Mesendoderm (in vitro differentiated cells): ENCODE measurements at regions not wholly inside any gene's neighbourhood (a gene's known extent, or its start where the extent isn't known, plus 50 kb on each side); places are given as distances from the start of the nearest gene placed in this dataset.

Source experiments
- DNase-seq: peaks from one replicate; pipeline ENCODE4 v3.0.0; 2013
- H2AK5ac ChIP-seq: 2 replicates; pipeline ENCODE4 v1.6.1; 2013; ENCODE audit warnings: low read length, inconsistent platforms
- H2BK120ac ChIP-seq: 2 replicates; pipeline ENCODE4 v1.6.1; 2013; ENCODE audit warnings: low read depth, mild to moderate bottlenecking, low read length, moderate library complexity, mixed read lengths
- H2BK15ac ChIP-seq: replicated peaks from 2 replicates; pipeline ENCODE4 v1.6.1; 2013; ENCODE audit warnings: low read depth, mild to moderate bottlenecking, moderate library complexity
- H2BK5ac ChIP-seq: 2 replicates; pipeline ENCODE4 v1.6.1; 2013; ENCODE audit warnings: low read length, inconsistent platforms
- H3K18ac ChIP-seq: 2 replicates; pipeline ENCODE4 v1.6.1; 2013; ENCODE audit warnings: mild to moderate bottlenecking, low read length, mixed read lengths
- H3K23ac ChIP-seq: one replicate; pipeline ENCODE4 v1.6.1; 2013; ENCODE audit warnings: low read length
- H3K27ac ChIP-seq: 2 replicates; pipeline ENCODE4 v1.5.1; 2013; ENCODE audit warnings: low read depth, mild to moderate bottlenecking, inconsistent platforms, low read length, moderate library complexity
- H3K27me3 ChIP-seq: 2 replicates; pipeline ENCODE4 v1.6.1; 2013; ENCODE audit warnings: low read length, control low read depth, mild to moderate bottlenecking, inconsistent platforms; ENCODE audit not compliant: insufficient read depth, poor library complexity
- H3K36me3 ChIP-seq: 2 replicates; pipeline ENCODE4 v1.6.1; 2013; ENCODE audit warnings: low read length, inconsistent platforms; ENCODE audit not compliant: control insufficient read depth, insufficient read depth
- H3K4ac ChIP-seq: one replicate; pipeline ENCODE4 v1.6.1; 2013; ENCODE audit warnings: low read depth, mild to moderate bottlenecking, low read length, moderate library complexity
- H3K4me1 ChIP-seq: 2 replicates; pipeline ENCODE4 v1.6.1; 2013; ENCODE audit warnings: low read depth, low read length, inconsistent platforms; ENCODE audit not compliant: control insufficient read depth
- H3K4me2 ChIP-seq: 2 replicates; pipeline ENCODE4 v1.6.1; 2013; ENCODE audit warnings: low read length
- H3K4me3 ChIP-seq: 2 replicates; pipeline ENCODE4 v1.5.1; 2013; ENCODE audit warnings: mild to moderate bottlenecking, low read length
- H3K56ac ChIP-seq: one replicate; pipeline ENCODE4 v1.6.1; 2013; ENCODE audit warnings: low read length
- H3K79me1 ChIP-seq: 2 replicates; pipeline ENCODE4 v1.6.1; 2013; ENCODE audit warnings: low read length, inconsistent platforms
- H3K79me2 ChIP-seq: 2 replicates; pipeline ENCODE4 v1.6.1; 2013; ENCODE audit warnings: mild to moderate bottlenecking, low read length; ENCODE audit not compliant: control insufficient read depth, insufficient read depth
- H3K9ac ChIP-seq: 2 replicates; pipeline ENCODE4 v1.6.1; 2013; ENCODE audit warnings: low read length, inconsistent platforms
- H4K5ac ChIP-seq: one replicate; pipeline ENCODE4 v1.6.1; 2013; ENCODE audit warnings: low read length
- H4K8ac ChIP-seq: one replicate; pipeline ENCODE4 v1.6.1; 2013; ENCODE audit warnings: low read depth, mild to moderate bottlenecking, control low read depth, low read length, moderate library complexity
- WGBS: extraction: QIAGEN DNeasy Blood & Tissue Kit; methylation state at CpG from one replicate; pipeline ENCODE4 v1.1.7; 2013; ENCODE audit warnings: low lambda C conversion rate, missing lambda C conversion rate; ENCODE audit not compliant: insufficient coverage; ENCODE audit errors: extremely low coverage; 5-methylcytosine and 5-hydroxymethylcytosine counted together

DNA sequence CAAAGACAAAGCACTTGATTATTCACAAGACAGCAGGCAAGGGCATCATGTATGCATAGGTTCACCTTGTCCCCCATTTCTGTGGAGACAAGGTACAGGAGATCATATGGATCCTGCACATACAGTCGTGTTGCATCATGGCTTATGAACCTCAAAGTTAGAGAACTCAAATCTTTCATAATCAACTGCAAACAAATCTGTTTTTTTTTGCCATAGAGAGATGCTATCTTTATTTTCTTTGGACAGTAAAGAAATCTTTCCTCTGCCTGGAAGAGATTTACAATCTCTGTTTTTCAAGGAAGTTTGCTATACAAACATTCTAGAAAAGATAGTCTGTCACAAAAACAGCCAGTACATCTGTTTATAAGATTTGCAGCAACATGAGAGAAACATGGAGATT is 578.8 kb downstream of the ANKRD50 start:
- no peak overlapping the region for H2BK15ac ChIP-seq
- H3K4me1 ChIP-seq = no peaks in the 10 kb centered on the region
- H4K8ac ChIP-seq = no peak overlapping the region
- no peak overlapping the region for H3K23ac ChIP-seq
- H3K4me3 ChIP-seq = no peak overlapping the region
- no peak overlapping the region for H3K56ac ChIP-seq
- no peaks in the 10 kb centered on the region for H3K36me3 ChIP-seq
- H3K4me2 ChIP-seq = no peak overlapping the region
- no peak overlapping the region for H3K18ac ChIP-seq
- H2BK5ac ChIP-seq = no peak overlapping the region
- H2AK5ac ChIP-seq = no peak overlapping the region
- no CpG with 5 or more reads among the region's 1 CpG for WGBS
- no peak overlapping the region for H3K27ac ChIP-seq
- no peak overlapping the region for H3K9ac ChIP-seq
- no peak for DNase-seq
- no peak overlapping the region for H3K4ac ChIP-seq
- H4K5ac ChIP-seq = no peak overlapping the region
- H2BK120ac ChIP-seq = no peak overlapping the region
- H3K79me2 ChIP-seq = no peaks in the 10 kb centered on the region
- H3K79me1 ChIP-seq = no peaks in the 10 kb centered on the region
- H3K27me3 ChIP-seq = no peaks in the 10 kb centered on the region

DNA sequence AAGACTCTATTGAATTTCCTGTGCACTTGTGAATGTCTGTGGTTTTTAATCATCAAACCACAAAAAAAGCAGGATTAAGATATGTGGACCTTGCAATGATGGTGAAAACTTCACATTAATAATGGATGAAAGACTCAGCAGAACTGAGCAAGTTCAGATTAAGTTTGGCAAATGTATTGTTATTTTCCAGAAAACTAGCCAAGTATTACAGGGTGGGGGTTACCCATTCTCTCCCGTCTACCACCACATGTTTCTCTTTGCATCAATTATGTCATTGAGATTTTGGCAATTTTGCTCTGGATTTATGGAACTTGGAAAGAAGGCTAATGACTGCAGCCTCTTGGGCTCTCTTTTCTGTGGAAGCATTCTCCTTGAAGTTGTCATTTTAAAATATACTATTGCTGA is 577.1 kb downstream of the ANKRD50 start:
- H3K79me1 ChIP-seq = no peaks in the 10 kb centered on the region
- no peaks in the 10 kb centered on the region for H3K79me2 ChIP-seq
- no peak overlapping the region for H3K27ac ChIP-seq
- no peak overlapping the region for H2AK5ac ChIP-seq
- no peak overlapping the region for H3K18ac ChIP-seq
- no peak overlapping the region for H3K9ac ChIP-seq
- DNase-seq = no peak
- no peaks in the 10 kb centered on the region for H3K27me3 ChIP-seq
- H3K4me3 ChIP-seq = no peak overlapping the region
- H3K36me3 ChIP-seq = no peaks in the 10 kb centered on the region
- H2BK15ac ChIP-seq = no peak overlapping the region
- H3K56ac ChIP-seq = no peak overlapping the region
- no peak overlapping the region for H2BK5ac ChIP-seq
- H3K4me2 ChIP-seq = no peak overlapping the region
- no peak overlapping the region for H4K8ac ChIP-seq
- H2BK120ac ChIP-seq = no peak overlapping the region
- H3K4ac ChIP-seq = no peak overlapping the region
- no peak overlapping the region for H4K5ac ChIP-seq
- WGBS = no CpG with 5 or more reads among the region's 1 CpG
- no peaks in the 10 kb centered on the region for H3K4me1 ChIP-seq
- H3K23ac ChIP-seq = no peak overlapping the region

GRCh38 chr4:124139044-124139443 is 573.5 kb downstream of the ANKRD50 start:
- Histone ChIP-seq H3K4ac (no peak overlapping the region), H3K27me3 (no peaks in the 10 kb centered on the region), H2AK5ac (no peak overlapping the region), H2BK5ac (no peak overlapping the region), H3K23ac (no peak overlapping the region), H3K27ac (no peak overlapping the region), H2BK15ac (no peak overlapping the region), H3K4me1 (no peaks in the 10 kb centered on the region), H3K4me3 (no peak overlapping the region), H4K8ac (no peak overlapping the region), H3K79me1 (no peaks in the 10 kb centered on the region), H3K18ac (no peak overlapping the region), H3K56ac (no peak overlapping the region), H4K5ac (no peak overlapping the region), H2BK120ac (no peak overlapping the region), H3K79me2 (no peaks in the 10 kb centered on the region), H3K36me3 (no peaks in the 10 kb centered on the region), H3K9ac (no peak overlapping the region), H3K4me2 (no peak overlapping the region)
- no peak for DNase-seq
- WGBS = no CpG with 5 or more reads among the region's 6 CpGs

DNA sequence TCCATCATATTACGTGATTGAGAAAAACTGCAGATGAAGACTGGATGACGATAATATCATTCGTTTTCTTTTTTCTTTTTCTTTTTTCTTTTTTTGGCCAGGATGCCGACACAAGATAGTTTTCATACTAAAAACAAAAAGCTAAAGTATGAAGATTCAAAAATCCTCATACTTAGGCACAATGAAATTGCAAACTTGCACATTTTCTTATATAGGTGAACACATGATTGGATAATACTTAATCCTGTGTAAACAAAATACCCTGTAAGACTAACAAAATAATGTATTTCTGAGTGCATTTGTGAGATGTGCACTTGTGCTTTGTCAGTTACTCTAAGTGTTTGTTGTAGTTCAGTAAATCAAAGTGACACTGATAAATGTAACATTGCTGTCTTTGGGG is 568.9 kb downstream of the ANKRD50 start:
- Histone ChIP-seq H3K18ac (no peak overlapping the region), H3K36me3 (no peaks in the 10 kb centered on the region), H3K23ac (no peak overlapping the region), H3K9ac (no peak overlapping the region), H3K79me1 (no peaks in the 10 kb centered on the region), H3K4me2 (no peak overlapping the region), H3K27ac (no peak overlapping the region), H2BK15ac (no peak overlapping the region), H3K27me3 (no peaks in the 10 kb centered on the region), H3K4me3 (no peak overlapping the region), H2BK120ac (no peak overlapping the region), H4K8ac (no peak overlapping the region), H3K4ac (no peak overlapping the region), H3K79me2 (no peaks in the 10 kb centered on the region), H2BK5ac (no peak overlapping the region), H4K5ac (no peak overlapping the region), H3K4me1 (no peaks in the 10 kb centered on the region), H2AK5ac (no peak overlapping the region), H3K56ac (no peak overlapping the region)
- DNase-seq = no peak
- no CpG with 5 or more reads among the region's 4 CpGs for WGBS

DNA sequence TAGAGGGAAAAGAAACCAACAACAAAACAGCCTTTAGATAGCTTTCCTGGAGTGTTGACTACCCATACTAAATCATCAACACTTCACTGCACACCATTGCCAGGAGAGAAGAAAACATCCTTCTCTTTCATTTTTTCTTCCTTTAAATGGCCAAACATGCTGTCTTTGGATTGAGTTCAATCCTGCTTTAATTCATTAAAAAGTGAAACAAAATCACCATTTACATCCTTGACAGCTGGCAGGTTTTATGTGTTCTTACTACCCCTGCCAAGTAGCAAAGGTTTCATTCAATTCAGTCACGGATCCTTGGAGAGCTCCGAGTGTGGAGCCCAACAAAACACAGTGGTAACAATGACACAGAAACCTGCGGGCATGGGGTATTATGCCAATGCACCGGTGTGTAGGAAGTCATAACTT is 568.3 kb downstream of the ANKRD50 start:
- Histone ChIP-seq H3K4me2 (no peak overlapping the region), H3K56ac (no peak overlapping the region), H3K27ac (no peak overlapping the region), H3K9ac (no peak overlapping the region), H2AK5ac (no peak overlapping the region), H2BK120ac (no peak overlapping the region), H3K27me3 (no peaks in the 10 kb centered on the region), H3K4me1 (no peaks in the 10 kb centered on the region), H3K23ac (no peak overlapping the region), H4K8ac (no peak overlapping the region), H4K5ac (no peak overlapping the region), H3K79me2 (no peaks in the 10 kb centered on the region), H3K18ac (no peak overlapping the region), H3K36me3 (no peaks in the 10 kb centered on the region), H3K4ac (no peak overlapping the region), H3K79me1 (no peaks in the 10 kb centered on the region), H2BK5ac (no peak overlapping the region), H2BK15ac (no peak overlapping the region), H3K4me3 (no peak overlapping the region)
- no peak for DNase-seq
- no CpG with 5 or more reads among the region's 4 CpGs for WGBS

GRCh38 chr4:124146068-124146467 is 566.5 kb downstream of the ANKRD50 start:
- no CpG with 5 or more reads among the region's 1 CpG for WGBS
- H3K79me1 ChIP-seq = no peaks in the 10 kb centered on the region

More at GRCh38 chr4:124146068-124146467, 566.5 kb downstream of the ANKRD50 start:
- Histone ChIP-seq H3K56ac (no peak overlapping the region), H4K5ac (no peak overlapping the region), H3K27ac (no peak overlapping the region), H3K9ac (no peak overlapping the region), H3K4ac (no peak overlapping the region), H3K18ac (no peak overlapping the region), H2BK120ac (no peak overlapping the region), H2BK5ac (no peak overlapping the region), H3K23ac (no peak overlapping the region), H3K4me2 (no peak overlapping the region), H3K4me3 (no peak overlapping the region), H3K36me3 (no peaks in the 10 kb centered on the region), H2AK5ac (no peak overlapping the region), H4K8ac (no peak overlapping the region), H3K27me3 (no peaks in the 10 kb centered on the region), H3K4me1 (no peaks in the 10 kb centered on the region), H2BK15ac (no peak overlapping the region), H3K79me2 (no peaks in the 10 kb centered on the region)
- no peak for DNase-seq
